D721Med (cell line): ENCODE measurements at regions not wholly inside any gene's neighbourhood (a gene's known extent, or its start where the extent isn't known, plus 50 kb on each side); places are given as distances from the start of the nearest gene placed in this dataset.

ENCODE experiments used
- DNase-seq: peaks from one replicate; pipeline ENCODE4 v3.0.0; 2011; ENCODE audit warnings: low spot score; ENCODE audit not compliant: insufficient read length
- FAIRE-seq: peaks from 2 replicates; lab custom pipeline; 2011; peaks lifted over from hg19 to GRCh38; lab: Jason Lieb, UNC
- CTCF ChIP-seq: IDR thresholded peaks from 2 replicates; pipeline ENCODE4 v1.5.1; 2012; ENCODE audit warnings: mild to moderate bottlenecking, control low read depth; ENCODE audit not compliant: insufficient read depth; ENCODE audit errors: missing control alignments

GRCh38 chr11:11090495-11090894 is 232.6 kb upstream of the ZBED5 start:
- no peak for TF ChIP-seq CTCF
- DNase-seq = no peak
- no peak for FAIRE-seq

GRCh38 chr11:11089805-11090204 is 232.0 kb upstream of the ZBED5 start:
- TF ChIP-seq CTCF = no peak
- no peak for FAIRE-seq
- DNase-seq = no peak

- DNase-seq = no peak
- TF ChIP-seq CTCF = no peak
- FAIRE-seq = no peak
Observed at GRCh38 chr11:11086979-11087378, 229.1 kb upstream of the ZBED5 start.

GRCh38 chr11:11085580-11085979 is 227.7 kb upstream of the ZBED5 start:
- FAIRE-seq = no peak
- no peak for TF ChIP-seq CTCF
- DNase-seq = no peak

GRCh38 chr11:11084337-11084736 is 226.5 kb upstream of the ZBED5 start:
- DNase-seq = no peak
- no peak for FAIRE-seq
- TF ChIP-seq CTCF = no peak

GRCh38 chr11:11083441-11083840 is 225.6 kb upstream of the ZBED5 start:
- TF ChIP-seq CTCF = no peak
- no peak for FAIRE-seq

GRCh38 chr11:11082646-11083045 is 224.8 kb upstream of the ZBED5 start:
- TF ChIP-seq CTCF = no peak
- no peak for DNase-seq
- no peak for FAIRE-seq

More at GRCh38 chr11:11083441-11083840, 225.6 kb upstream of the ZBED5 start:
- DNase-seq = no peak
